ENCODE measurements at regions not wholly inside any gene's neighbourhood (a gene's known extent, or its start where the extent isn't known, plus 50 kb on each side); places are given as distances from the start of the nearest gene placed in this dataset.

DNA sequence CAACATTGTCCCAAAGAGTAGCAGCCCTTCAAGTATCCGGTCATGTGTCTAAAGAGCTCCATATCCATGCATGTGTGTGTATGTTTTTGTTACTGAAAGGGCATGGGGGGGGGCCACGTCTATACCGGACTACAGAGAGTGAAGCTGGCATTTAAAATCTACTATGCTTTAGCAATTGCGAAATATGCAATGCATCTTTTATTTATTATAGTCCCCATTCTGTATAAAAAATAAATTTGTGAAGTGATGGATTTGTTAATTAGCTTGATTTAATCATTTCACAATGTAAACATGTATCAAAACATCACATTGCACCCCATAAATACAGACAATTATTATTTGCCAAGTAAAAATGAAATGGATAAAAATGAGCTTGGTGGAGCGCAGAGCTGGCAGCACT is 149.4 kb upstream of the ID2 start:
- CTCF ChIA-PET, result no interaction called here
- no peak for TF ChIP-seq EZH2 (IDR thresholded peaks at IDR 0.05; ENCODE audit: borderline replicate concordance, low read depth, low read length, poor library complexity, severe bottlenecking)
- TF ChIP-seq CTCF (conservative IDR thresholded peaks at IDR 0.05; ENCODE audit: low read depth, low read length), result no peak
- intact Hi-C loops (cut with micrococcal nuclease; ENCODE audit: unreplicated experiment), result no loop called here
- no peaks in the 10 kb centered on the region for H3K27me3 ChIP-seq (replicated peaks; ENCODE audit: insufficient read depth, low read depth, low read length, poor library complexity)
- DNase-seq (ENCODE audit: low spot score), result no peak
- no peak overlapping the region for H3K27ac ChIP-seq (ENCODE audit: low read depth, low read length, poor library complexity, severe bottlenecking)
- no peak overlapping the region for H3K4me3 ChIP-seq (ENCODE audit: low read depth, low read length, poor library complexity, severe bottlenecking)
- peaks cover 12% of the 10 kb centered on the region for H3K9me3 ChIP-seq (ENCODE audit: low read depth, low read length, poor library complexity, severe bottlenecking)
- POLR2A ChIA-PET (ENCODE audit: low non-redundant PET), result no interaction called here
- H3K36me3 ChIP-seq (ENCODE audit: insufficient read depth, low read length, poor library complexity, severe bottlenecking), result no peaks in the 10 kb centered on the region
- H3K4me1 ChIP-seq (ENCODE audit: insufficient read depth, low read length, poor library complexity, severe bottlenecking), result peaks cover 4% of the 10 kb centered on the region
- no TSS peak for BruUV-seq (replicated peaks)

DNA sequence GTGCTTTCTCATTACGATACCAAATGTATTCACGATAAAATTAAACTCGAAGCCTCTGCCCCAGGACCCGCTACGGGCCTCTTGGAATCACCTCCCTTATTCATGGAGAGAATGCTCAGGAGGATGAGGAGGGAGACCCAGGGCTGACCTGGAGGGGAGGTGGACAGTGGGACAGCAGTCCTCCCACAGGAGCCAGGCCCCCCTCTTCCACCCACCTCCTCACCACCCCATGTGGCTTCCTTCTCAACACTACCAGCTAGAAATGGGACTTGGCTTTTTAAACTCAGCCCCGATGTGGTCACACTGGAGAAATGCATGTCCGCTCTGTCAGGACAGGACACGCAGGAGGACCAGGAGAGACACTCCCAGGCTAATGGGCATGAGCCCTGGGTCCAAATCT is 147.9 kb upstream of the ID2 start:
- Histone ChIP-seq H3K4me1 (ENCODE audit: insufficient read depth, low read length, poor library complexity, severe bottlenecking) (peaks cover 4% of the 10 kb centered on the region), H3K4me3 (ENCODE audit: low read depth, low read length, poor library complexity, severe bottlenecking) (no peak overlapping the region), H3K9me3 (ENCODE audit: low read depth, low read length, poor library complexity, severe bottlenecking) (peaks cover 12% of the 10 kb centered on the region), H3K27ac (ENCODE audit: low read depth, low read length, poor library complexity, severe bottlenecking) (no peak overlapping the region), H3K36me3 (ENCODE audit: insufficient read depth, low read length, poor library complexity, severe bottlenecking) (no peaks in the 10 kb centered on the region), H3K27me3 (replicated peaks; ENCODE audit: insufficient read depth, low read depth, low read length, poor library complexity) (no peaks in the 10 kb centered on the region)
- TF ChIP-seq CTCF (conservative IDR thresholded peaks at IDR 0.05; ENCODE audit: low read depth, low read length) (no peak), EZH2 (IDR thresholded peaks at IDR 0.05; ENCODE audit: borderline replicate concordance, low read depth, low read length, poor library complexity, severe bottlenecking) (no peak)
- POLR2A ChIA-PET (ENCODE audit: low non-redundant PET), result no interaction called here
- no peak for DNase-seq (ENCODE audit: low spot score)
- intact Hi-C loops (cut with micrococcal nuclease; ENCODE audit: unreplicated experiment), result no loop called here
- BruUV-seq (replicated peaks), result no TSS peak
- CTCF ChIA-PET, result no interaction called here

GRCh38 chr2:8534386-8534728 is 147.5 kb upstream of the ID2 start:
- intact Hi-C loops (cut with micrococcal nuclease; ENCODE audit: unreplicated experiment), result no loop called here
- ChIA-PET CTCF (no interaction called here), POLR2A (ENCODE audit: low non-redundant PET) (no interaction called here)
- no peak for TF ChIP-seq CTCF (conservative IDR thresholded peaks at IDR 0.05; ENCODE audit: low read depth, low read length)
- no peak for TF ChIP-seq EZH2 (IDR thresholded peaks at IDR 0.05; ENCODE audit: borderline replicate concordance, low read depth, low read length, poor library complexity, severe bottlenecking)
- no peak overlapping the region for H3K27ac ChIP-seq (ENCODE audit: low read depth, low read length, poor library complexity, severe bottlenecking)
- peaks cover 4% of the 10 kb centered on the region for H3K4me1 ChIP-seq (ENCODE audit: insufficient read depth, low read length, poor library complexity, severe bottlenecking)
- H3K4me3 ChIP-seq (ENCODE audit: low read depth, low read length, poor library complexity, severe bottlenecking), result no peak overlapping the region
- no peak for DNase-seq (ENCODE audit: low spot score)
- H3K9me3 ChIP-seq (ENCODE audit: low read depth, low read length, poor library complexity, severe bottlenecking), result peaks cover 12% of the 10 kb centered on the region
- no peaks in the 10 kb centered on the region for H3K36me3 ChIP-seq (ENCODE audit: insufficient read depth, low read length, poor library complexity, severe bottlenecking)
- BruUV-seq (replicated peaks), result no TSS peak
- H3K27me3 ChIP-seq (replicated peaks; ENCODE audit: insufficient read depth, low read depth, low read length, poor library complexity), result no peaks in the 10 kb centered on the region
